Stimulated activated naive CD8-positive, alpha-beta T cell treated with anti-CD3 and anti-CD28 coated beads, Interleukin-15, Interleukin-2, amounts not matched to agents 100 U/mL and 50 U/mL, for 24 hours (primary cell): ENCODE measurements at regions not wholly inside any gene's neighbourhood (a gene's known extent, or its start where the extent isn't known, plus 50 kb on each side); places are given as distances from the start of the nearest gene placed in this dataset.
"Not testable (repeated sequence)": the region's sequence is repeated elsewhere in the genome, so short reads cannot be mapped to it uniquely, and the experiment has no call there.

Experiments
- ATAC-seq: fragments of 150-1000 bp; cut with Tn5 transposase; one replicate; pipeline ENCODE4 v1.10.0; 2021
- DNase-seq: peaks from one replicate; pipeline ENCODE4 v3.0.0; 2021

DNA sequence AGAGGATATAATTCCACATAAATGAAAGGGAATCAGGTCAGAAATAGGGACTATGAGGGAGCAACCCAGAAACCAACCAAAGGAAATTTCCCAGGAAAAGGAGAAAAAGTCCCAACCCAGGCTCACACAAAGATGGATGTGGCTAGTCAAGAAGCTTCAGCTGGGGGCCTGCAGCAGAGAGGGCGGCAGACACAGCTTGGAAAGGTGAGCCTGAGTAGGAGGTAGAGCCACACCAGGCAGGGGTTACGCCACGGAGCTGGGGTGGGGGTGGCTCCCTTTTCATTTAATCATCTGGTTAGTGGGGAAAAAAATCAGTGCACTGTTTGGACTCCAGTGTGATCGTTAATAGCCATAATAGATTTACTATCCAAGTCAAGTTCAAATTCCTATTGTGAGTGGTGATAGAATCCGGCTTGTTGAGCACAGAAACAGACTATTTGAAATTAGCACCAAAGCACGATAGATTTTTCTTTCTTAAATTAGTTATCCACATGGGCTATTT is 220.6 kb downstream of the TPBG start:
- DNase-seq, result no peak
- no peak for ATAC-seq

DNA sequence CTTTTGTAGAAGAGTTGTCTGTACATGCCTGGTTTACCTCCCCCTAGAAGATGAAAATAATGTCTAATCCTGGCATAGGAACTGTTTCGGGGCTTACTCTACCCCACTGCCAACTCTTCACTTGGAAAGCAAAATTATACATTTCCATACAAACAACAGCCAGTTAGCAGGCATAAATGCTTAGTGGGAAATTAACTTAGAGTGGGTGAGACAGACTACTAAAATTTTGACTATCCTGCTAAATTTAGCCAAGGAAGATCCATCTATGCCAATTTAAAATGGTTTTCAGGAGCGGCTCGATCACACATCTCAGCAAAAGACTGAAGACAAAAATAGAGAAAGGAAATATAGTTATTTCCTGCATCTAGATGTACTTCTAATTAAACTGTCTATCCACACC is 221.2 kb downstream of the TPBG start:
- ATAC-seq, result no peak
- no peak for DNase-seq

DNA sequence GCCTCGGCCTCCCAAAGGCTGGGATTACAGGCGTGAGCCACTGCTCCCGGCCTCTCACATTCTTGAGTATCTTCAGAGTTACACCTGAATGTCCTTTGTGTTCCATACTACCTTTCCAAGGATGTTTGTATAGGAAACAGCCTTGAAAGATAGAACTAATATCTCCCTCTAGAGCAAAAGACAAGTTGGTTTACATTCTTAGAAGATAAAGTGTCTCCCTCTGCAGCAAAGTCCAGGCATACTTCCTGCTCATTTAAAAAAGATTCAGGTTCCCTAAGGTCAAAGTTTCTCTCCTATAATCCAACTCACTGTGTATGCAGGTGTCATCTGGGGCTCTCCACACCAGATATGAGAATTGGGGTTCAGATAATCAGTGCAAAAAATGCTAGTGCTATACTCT is 224.4 kb downstream of the TPBG start:
- ATAC-seq, result no peak
- DNase-seq, result no peak

DNA sequence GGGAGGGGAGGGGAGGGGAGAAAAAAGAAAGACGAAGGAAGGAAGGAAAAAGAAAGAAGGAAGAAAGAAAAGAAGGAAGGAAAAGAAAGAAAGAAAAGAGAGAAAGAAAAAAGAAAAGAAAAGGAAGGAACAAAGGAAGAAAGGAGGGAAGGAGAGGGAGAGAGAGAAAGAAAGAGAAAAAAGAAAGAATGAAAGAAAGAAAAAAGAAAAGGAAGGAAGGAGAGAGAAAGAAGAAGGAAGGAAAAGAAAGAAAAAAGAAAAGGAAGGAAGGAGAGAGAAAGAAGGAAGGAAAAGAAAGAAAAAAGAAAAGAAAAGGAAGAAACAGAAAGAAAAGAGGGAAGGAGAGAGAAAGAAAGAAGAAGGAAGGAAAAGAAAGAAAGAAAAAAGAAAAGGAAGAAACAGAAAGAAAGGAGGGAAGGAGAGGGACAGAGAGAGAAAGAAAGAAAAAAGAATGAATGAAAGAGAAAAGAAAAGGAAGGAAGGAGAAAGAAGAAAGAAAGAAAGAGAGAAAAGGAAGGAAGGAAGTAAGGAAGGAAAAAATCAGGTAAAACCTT is 225.3 kb downstream of the TPBG start:
- ATAC-seq (no peak), DNase-seq (no peak)

DNA sequence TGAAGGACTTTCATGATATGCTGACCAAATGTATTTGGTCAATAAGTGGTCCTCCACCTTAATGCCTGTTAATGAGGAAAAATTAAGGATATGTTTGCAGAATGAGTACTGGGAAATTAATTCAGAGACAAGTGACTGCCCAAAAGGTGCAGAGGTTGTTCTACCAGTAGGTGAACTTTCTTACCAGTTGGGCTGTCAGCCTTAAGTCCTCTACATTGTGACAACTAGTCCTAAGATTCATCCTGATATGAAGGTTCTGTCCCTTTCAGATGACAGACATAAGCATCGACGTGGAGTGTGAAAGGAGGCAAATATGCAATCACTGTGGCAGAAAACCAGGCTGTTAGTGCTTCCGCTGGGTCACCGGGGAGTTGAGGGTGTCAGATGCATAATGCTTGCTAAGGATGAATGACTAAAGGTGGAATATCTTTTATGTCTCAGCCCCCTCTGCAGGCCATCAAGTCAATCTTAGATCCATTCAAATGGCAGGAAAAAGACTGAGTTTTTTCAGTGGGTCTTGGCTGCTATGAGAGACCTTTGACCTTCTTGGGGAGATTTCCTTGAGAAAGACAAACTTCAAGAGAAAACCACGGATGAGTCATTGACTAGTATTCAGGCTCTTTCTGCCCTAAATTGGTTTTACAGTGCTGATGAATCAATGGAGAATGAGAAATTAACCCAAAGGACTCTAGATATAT is 226.0 kb downstream of the TPBG start:
- ATAC-seq (peak; percentile 52), DNase-seq (no peak)

DNA sequence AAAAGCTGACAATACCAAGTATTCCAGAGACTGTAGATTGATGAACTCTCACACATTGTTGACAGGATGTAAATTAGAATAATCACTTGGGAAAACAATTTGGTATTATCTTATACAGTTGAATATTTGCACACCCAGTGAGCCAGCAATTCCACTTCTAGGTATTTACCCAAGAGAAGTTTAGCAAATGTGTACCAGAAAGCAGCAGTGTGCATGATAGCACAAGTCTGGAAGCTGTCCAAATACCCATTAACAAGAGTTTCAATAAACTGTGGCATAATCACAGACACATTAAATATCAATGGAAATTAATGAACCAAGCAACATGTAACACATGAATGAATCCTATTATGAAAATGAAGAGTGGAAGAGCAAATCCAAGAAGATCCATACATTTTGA is 233.6 kb downstream of the TPBG start:
- DNase-seq, result no peak

DNA sequence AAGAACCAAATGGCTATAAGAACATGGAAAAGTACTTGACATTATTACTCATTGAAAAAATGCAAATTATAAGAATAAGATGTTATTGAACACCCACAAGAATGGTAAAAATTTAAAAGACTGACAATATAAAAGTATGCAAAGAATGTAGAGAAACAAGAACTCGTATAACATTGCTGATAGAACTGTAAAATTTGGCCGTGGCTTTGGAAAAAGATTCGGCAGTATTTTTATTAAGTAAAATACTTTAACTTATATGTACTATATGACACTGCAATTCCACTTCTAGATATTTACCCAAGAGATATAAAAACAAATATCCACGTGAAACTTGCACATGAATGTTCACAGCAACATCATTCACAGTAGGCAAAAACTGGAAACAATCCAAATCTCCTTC is 239.2 kb downstream of the TPBG start:
- ATAC-seq (no peak), DNase-seq (no peak)

More for the DNA sequence above, 233.6 kb downstream of the TPBG start:
- no peak for ATAC-seq

DNA sequence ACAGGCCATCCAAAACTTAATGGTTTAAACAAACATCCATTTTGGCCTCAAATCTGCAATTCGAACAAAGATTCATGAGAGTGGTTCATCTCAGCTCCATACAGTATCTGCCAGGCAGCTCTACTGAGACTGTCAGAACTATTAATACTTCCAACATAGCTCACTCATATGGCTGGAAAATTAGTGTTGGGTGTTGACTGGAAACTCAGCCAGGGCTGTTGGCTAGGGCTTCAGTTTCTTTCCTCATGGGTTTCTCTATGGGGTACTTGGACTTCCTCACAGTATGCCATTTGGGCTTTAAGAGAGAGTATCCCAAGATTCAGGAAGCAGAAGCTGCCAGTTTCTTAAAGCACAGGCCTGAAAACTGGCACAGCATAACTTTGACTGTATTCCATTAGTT is 240.3 kb downstream of the TPBG start:
- DNase-seq (no peak), ATAC-seq (no peak)

DNA sequence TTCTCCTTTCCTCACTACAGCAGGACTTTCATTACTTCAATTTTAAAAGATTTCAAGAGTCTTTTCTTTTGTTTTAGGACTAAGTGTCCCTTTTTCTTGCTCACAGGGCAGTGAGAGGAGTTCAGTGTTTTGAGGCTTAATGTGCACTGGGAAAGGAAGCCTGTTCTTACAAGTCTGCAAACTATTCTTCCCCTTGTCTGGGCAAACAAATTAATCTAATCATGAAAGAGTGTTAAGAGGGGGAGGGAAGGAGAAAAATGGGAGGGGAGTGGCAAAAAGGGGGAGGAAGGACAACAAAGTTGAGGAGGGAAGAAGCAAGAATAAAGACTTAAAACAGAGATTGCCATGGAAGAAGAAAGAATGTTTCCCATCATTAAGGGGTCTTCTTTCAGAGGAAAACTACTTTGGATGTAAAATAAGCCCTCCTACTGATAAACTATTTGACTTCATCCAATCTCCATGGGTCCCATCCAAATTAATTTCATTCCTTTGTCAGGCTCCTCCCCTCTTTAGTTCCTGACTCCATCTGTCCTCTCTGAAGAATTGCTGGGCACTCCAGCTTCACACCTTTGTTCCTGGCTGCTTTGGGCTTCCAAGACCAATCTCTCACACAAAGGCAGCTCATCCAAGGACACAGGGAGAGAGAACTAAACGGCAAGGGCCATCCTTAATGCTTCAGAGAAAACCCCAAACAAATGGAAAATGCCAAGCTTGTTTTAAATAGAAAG is 244.5 kb downstream of the TPBG start:
- ATAC-seq (no peak), DNase-seq (no peak)

DNA sequence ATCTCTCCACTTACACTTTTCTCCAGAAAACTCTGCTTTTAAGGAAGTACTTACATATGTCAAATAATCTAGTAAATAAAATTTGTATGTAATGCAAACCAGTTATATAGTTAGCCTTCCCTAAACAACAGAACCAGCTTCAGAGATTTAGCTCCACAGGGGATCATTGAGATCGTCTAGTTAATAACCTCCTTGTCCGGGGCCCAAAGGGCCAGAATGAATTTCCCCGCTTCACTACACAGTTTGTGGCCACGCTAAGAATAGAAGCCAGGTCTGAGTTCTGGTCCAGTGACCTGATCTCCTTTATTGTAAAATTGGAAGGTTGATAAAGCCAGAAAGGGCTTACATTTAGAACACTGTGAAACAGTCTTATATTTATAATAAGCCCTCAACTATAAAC is 245.2 kb downstream of the TPBG start:
- ATAC-seq (no peak), DNase-seq (no peak)

DNA sequence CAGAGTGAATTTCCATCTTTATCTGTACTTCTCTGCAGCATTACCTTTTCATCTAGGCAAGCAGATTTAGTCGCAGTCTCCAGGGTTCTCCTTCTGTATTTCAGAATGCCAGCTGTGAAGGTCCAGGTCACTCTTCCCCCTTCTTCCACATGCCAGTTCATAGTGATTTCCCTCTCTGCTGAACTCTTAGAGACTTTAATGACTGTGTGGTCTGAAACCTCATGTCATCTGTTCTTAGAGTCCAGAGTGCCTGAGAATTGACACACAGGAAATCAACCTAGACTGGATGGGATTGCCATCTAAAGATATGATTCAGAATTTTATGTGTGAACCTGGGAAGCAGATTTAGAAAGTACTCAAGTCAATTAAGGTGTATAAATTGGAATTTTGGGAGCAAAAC is 248.1 kb downstream of the TPBG start:
- no peak for DNase-seq
- no peak for ATAC-seq

DNA sequence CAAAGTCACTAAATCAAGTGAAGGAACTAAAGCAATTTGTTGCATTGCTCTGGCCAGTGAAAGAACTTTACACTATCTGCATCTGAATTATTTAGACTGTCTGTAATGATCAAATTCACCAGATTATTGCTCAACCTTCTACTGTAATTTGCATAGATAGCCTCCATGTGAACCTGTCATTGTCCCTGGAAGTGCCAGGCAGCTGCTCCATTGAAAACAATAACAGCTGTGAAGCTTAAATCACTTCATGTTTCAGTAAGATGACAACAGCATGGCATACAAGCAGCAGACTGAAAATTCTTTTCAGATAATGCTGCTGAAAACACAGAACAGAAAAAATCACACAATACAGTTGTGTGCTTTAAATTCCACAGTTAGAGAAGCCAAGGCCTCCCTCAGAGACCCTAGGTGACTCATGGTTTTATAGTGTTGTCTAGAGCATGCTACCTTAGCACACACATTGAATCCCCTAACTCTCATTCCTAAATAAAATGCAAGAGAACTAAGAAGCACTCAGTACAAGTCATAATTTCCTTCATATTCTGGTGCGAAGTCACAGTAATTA is 248.9 kb downstream of the TPBG start:
- ATAC-seq (no peak), DNase-seq (no peak)

DNA sequence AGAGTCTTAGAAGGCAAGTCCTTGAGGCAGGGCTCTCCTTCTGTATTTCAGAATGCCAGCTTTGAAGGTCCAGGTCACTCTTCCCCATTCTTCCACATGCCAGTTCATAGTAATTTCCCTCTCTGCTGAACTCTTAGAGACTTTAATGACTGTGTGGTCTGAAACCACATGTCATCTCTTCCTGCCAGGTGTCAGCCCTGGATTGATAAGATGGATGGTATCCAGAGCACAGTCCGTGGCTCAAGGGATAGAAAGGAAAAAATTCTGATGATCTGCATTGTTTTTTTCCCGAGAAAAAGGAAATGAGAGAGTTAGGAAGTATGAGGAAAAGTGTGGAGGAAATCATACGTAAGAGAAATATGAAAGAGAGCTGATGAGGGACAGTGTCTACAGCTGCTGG is 250.9 kb downstream of the TPBG start:
- ATAC-seq (no peak), DNase-seq (no peak)

DNA sequence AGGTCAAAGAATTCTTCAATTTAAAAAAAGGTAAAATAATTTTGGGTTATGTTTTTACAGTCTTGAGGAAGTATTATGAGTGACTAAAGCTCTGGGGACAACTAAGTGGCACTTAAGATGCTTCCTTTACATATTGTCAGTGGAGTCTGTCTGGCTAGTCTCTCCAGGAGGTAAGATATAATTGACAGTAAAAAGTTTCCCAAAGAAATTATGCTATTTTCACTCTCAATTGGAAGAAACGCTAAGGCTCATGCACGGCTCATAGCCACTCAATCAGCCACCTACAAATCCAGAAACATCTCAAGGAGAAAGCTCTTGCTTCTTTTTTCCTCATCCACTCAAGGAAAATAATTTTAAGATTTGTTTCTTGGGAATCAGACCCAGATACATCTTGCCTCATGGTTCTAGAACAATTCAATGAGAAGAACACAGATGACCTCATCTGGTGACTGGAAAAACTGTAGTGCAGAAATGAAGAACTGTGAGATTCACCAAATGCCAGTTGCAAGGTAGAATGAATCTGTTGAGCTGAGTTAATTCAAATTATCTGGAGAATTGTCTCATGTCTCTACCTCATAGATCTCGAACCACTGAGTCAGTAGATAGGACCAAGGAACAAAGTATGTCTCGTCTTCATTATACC is 252.9 kb downstream of the TPBG start:
- DNase-seq (no peak), ATAC-seq (no peak)

DNA sequence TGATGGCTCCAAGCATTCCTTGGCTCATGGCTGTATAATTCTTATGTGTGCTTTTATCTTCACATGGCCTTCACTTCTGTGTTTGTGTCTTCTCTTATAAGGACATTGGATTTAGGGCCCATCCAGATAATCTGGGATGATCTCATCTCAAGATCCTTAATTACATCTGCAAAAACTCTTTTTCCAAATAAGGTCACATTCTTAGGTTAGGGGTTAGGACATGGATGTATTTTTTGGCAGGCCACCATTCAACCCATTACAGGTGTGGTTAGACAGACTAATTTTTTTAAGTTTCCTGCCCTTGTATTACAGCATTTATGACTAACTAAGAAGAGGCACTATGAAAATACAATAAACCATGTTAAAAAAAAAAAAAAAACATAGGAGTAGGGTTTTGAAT is 254.0 kb downstream of the TPBG start:
- ATAC-seq (no peak), DNase-seq (no peak)

DNA sequence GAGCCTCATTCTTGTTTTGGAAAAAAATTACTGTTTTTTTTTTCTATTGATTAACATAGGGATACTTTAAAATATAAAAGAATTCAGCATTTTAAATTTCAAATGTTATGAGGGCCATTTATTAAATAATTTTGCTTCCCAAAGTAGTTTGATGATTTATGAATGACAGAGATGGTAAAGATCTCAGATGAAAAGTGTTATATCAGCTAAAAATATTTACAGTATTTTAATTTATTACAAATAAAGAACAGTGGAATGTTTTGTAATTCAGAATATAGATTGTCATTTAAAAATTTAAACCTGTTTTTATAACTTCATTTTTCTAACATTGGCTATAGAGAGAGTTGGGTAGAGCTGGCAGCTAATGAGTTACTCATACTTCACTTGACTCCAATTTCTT is 256.0 kb downstream of the TPBG start:
- ATAC-seq (no peak), DNase-seq (no peak)

DNA sequence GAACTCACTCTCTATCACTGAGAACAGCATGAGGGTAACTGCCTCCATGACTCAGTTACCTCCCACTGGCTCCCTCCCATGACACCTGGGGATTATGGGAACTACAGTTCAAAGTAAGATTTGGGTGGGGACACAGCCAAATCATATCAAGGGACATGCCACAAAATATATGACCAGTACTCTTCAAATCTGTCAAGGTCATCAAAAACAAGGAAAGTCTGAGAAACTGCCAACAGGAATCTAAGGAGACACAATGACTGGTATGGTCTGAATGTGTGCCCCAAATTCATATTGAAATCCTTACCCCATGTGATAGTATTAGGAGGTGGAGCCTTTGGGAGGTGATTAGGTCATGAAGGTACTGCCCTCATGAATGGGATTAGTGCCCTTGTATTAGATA is 258.8 kb downstream of the TPBG start:
- ATAC-seq (no peak), DNase-seq (no peak)

DNA sequence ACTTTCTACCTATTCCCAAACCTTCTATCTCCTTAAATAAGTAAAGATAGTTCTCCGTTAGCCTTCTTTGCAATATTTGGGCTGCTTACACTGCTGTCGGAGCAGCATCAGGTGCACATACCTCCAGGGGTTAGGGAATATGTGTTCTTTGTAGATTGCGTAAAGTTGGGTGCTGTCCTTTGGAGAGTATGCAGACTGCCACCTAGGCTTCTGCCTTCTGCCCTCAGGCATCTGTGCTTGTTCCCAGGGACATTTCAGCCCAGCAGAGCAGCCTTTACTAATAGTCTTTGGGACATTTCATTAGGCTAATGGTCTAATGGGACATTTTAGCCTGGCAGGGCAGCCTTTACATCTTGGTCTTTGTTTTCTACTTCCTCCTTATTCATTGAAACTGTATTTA is 260.6 kb downstream of the TPBG start:
- DNase-seq (no peak), ATAC-seq (no peak)

DNA sequence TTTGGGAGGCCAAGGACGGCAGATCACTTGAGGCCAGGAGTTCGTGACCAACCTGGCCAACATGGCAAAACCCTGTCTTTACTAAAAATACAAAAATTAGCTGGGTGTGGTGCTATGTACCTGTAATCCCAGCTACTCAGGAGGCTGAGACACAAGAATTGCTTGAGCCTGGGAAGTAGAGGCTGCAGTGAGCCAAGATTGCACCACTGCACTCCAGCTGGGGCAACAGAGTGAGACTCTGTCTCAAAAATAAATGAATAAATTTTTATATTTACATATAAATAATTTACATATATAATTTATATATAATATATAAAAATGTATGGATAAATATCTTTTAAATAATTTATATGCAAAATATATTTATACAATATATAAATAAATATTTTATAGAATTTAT is 263.3 kb downstream of the TPBG start:
- not testable (repeated sequence) for DNase-seq, ATAC-seq

DNA sequence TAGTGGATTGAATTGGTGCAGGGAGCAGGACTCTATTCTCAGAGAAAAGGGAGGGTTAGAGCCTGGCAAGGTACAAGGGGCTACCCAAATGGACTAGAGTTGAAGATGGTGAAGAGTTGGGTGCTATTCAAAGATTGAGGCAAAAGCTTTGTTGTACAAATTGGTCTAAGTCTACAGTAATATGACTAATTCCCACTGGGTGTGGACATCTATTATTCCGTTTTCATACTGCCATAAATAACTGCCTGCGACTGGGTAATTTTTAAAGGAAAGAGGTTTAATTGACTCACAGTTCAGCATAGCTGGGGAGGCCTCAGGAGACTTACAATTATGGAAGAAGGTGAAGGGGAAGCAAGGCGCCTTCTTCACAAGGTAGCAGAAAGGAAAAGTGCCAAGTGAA is 266.3 kb downstream of the TPBG start:
- ATAC-seq (no peak), DNase-seq (no peak)

DNA sequence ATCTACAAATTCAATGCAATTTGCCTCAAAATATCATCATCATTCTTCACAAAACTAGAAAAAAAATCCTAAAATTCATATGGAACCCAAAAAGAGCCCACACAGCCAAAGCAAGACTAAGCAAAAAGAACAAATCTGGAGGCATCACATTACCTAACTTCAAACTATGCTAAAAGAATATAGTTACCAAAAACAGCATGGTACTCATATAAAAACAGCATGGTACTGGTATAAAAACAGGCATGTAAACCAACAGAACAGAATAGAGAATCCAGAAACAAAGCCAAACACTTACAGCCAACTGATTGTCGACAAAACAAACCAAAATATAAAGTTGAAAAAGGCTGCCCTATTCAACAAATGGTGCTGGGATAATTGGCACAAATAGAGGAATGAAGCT is 278.1 kb downstream of the TPBG start:
- ATAC-seq (no peak), DNase-seq (no peak)

DNA sequence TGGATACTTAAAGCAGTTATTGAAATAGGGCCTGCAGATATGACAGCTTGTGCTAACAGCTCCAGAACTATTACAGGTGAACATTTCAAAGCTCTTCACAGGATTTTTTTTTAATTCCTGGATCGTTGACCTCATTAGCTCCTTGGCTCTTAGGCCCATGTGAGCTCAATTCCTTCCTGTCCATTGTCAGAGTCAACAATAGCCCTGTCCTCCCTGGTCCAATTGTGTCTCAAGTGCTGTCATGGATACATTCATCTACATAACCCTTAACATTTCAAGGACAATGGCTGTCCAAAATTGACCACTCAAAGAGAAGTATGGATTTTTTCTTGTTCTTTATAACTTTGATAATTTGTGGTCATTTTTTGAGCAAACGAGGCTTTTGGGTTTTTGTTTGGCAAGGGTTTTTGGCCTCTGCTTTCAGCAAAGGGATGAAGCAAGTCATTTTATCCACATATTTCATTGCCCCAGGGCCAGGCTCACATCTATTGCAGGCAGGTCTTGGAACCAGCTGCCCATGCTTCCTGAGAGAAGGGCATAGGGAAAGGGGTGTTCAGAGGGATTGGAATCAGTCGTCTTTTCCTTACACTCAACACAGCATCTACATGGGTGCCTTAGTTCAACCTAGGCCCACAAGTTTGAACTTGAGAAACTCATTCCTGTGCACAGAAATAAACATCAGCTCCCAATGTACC is 282.1 kb downstream of the TPBG start:
- no peak for ATAC-seq
- DNase-seq, result no peak
